ENCODE measurements at regions not wholly inside any gene's neighbourhood (a gene's known extent, or its start where the extent isn't known, plus 50 kb on each side); places are given as distances from the start of the nearest gene placed in this dataset.
"Not testable (repeated sequence)": the region's sequence is repeated elsewhere in the genome, so short reads cannot be mapped to it uniquely, and the experiment has no call there.

DNA sequence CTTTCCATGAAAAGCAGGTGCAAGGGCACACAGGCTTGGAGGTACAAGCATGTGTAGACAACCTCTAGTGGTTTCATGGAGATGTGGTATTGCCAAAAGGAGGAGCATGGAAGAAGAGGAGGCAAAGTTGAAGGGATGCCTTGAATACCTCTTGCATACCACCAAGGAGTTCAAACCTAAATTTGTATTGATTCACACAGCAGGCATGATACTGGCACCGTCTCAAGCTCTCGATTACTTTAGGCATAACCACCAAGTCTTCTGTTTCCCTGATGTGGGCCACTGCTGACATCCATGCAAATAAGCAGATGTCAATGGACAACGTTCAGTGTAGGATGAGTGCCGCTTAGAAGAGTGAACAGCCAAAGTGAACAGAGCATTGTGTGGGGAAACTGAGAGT lies 87.1 kb downstream of the SCN11A start:
- DNase-seq: no peak

GRCh38 chr3:38964204-38964603 lies 87.5 kb downstream of the SCN11A start:
- no peak for DNase-seq

DNA sequence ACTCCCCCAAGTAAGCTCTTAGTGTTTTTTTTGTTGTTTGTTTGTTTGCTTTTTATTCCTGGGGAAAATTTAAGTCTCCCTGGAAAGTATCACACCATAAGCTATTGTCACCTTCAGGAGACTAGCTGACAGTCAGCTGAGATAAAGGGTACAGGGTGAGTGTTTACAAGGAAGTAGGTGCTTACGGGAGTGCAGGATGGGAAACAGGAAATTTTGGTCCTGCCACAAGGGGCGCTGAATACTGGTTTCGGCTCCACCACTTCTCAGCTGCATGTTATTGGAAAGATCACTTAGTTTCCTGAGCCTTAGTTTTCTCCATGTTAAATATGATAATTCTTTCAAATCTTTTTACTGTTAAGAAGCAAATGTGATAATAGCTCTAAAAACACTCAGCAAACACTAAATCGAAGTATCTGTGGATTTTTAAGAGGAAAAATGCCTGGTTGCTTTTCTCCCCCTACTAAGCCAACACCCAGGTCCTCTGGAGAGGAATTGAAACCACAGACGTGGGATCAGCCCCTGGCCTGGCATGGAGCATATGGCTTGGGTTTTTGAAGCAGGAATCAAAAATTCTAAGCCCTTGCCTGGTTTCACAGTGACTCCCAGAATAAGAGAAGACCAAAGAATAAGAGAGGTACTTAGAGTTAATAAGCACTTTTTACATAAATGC lies 90.7 kb downstream of the SCN11A start:
- peak; percentile 36 for DNase-seq

DNA sequence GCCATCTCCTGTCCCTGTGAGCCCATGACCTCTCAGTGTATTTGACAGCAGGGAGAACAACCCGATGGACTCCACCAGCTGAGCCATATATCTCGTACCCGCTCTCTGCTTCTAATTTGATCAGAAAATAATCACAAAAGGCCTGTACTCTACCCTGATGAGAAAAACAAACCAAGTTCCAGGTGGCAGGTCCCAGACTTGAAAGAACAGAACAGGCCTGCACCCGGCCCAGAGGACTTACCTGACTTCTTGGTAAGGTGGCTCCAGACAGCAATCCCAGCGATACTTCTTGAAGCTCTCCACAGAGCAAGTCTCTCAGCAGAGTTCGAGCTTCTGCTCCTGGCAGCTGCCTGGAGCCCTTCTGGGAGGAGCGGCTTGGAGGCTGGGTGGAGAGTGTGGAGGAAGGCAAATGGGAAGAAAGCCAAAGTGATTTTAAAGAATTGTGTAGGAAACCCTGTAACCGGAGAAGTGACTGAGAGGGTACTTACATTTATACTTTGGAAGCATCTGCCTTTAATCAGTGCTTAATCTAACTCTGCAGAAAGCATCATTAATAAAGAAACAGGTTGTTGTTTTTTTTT lies 91.6 kb downstream of the SCN11A start:
- no peak for DNase-seq

- no peak for DNase-seq
Measured at GRCh38 chr3:38958026-38958720, 93.6 kb downstream of the SCN11A start.

DNA sequence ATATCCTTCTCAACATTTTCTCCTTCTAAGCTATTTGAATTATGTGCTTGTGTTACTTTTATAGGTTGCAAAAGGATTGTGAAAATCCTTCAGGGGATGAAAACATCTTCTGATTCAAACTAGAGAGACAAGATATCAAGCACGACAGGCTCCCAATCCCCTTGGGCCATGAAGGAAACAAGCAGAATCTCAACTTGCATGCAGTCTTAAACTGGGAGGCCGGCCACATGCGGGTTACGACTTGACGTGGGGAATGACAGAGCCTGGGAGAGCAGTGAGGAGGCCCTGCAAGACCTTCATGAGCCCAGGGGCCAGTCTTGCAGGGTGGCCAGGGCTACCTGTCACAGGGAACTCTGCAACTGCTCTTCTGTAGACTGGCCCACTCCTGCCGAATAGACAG lies 94.4 kb downstream of the SCN11A start:
- DNase-seq: no peak

GRCh38 chr3:38952721-38953120 lies 99.0 kb downstream of the SCN11A start:
- no peak for DNase-seq

DNA sequence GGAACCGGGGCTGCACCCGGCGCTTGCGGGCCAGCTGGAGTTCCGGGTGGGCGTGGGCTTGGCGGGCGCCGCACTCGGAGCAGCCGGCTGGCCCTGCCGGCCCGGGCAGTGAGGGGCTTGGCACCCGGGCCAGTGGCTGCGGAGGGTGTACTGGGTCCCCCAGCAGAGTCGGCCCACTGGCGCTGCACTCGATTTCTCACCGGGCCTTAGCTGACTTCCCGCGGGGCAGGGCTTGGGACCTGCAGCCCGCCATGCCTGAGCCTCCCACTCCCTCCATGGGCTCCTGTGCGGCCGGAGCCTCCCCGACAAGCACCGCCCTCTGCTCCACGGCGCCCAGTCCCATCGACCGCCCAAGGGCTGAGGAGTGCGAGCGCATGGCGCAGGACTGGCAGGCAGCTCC lies 100.6 kb downstream of the SCN11A start:
- not testable (repeated sequence) for DNase-seq

DNA sequence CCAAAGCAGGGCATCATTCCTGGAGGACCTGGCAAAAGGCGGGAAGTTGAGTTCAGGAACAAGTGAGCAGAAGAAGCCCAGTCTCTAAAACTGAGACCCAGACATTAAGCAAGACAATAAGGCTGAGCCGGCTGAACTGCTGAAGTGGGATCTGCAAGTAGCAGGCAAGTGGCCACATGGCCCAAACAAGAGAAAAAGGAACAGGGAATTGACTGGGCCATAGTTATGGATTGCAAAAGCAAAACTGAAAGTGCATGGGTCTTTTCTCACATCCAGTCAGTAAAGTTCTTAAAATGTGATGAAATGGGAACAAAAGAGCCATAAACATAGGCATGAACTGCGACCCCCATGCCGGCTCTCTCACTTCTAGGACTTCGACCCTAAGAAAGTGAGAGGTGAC lies 101.2 kb downstream of the SCN11A start:
- no peak for DNase-seq

GRCh38 chr3:38949994-38950393 lies 101.8 kb downstream of the SCN11A start:
- no peak for DNase-seq

GRCh38 chr3:38940394-38940793 lies 111.3 kb downstream of the SCN11A start:
- no peak for DNase-seq

- no peak for DNase-seq
Measured at GRCh38 chr3:38925351-38925750, 109.3 kb upstream of the SCN10A start.

DNA sequence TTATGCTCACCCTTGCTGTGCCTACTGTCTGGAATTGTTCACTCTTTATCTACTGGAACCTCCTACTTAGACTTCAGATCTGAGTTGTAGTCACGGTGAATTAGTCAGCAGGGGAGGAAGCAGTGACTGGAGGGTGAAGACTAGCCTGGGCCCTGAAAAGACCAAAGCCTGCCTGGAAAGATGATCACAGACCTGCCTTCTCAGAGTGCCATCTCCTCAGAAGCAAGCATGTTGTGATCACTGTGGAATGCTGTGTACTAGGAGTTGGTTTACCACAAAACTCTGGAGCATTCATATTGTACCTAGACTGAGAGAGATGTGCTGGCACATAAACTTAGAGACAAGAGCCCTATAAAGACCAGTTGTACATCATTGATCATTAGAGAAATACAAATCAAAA lies 100.7 kb upstream of the SCN10A start:
- DNase-seq: no peak

- no peak for DNase-seq
Measured at GRCh38 chr3:38907426-38907825, 91.4 kb upstream of the SCN10A start.

DNA sequence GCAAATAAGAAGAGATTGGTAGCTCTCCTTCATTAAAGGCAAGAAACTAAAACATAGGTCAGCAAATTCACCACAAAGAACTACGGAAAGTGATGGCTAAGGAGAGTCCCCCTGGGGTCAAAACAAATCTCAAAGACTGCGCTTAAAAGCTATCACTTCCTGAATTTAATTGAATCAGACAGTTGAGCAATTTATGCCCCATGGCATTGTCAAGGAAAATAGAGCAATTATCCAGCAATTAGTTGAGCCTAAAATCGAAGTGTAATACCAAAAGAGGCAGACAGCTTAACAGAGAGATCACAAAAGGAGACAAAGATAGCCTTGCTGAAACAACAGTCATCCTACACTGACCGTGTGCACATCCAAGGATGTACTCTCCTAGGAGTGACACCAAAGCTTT lies 74.4 kb upstream of the SCN10A start:
- DNase-seq: no peak

- DNase-seq: no peak
Measured at GRCh38 chr3:38878646-38879045, 62.6 kb upstream of the SCN10A start.
